Keratinocyte (primary cell): ENCODE measurements at regions not wholly inside any gene's neighbourhood (a gene's known extent, or its start where the extent isn't known, plus 50 kb on each side); places are given as distances from the start of the nearest gene placed in this dataset.

Experiments
- DNase-seq: peaks from one replicate; pipeline ENCODE4 v3.0.0-alpha.2; 2011; ENCODE audit warnings: low read depth, missing footprints, low spot score
- FAIRE-seq: peaks from 2 replicates; lab custom pipeline; 2011; peaks lifted over from hg19 to GRCh38; lab: Jason Lieb, UNC
- H2AFZ ChIP-seq: 2 replicates; pipeline ENCODE4 v1.6.0; 2012; ENCODE audit warnings: low read length, control low read depth, inconsistent platforms; ENCODE audit not compliant: control insufficient read depth
- H3K27ac ChIP-seq: 2 replicates; pipeline ENCODE4 v1.5.1; 2011; ENCODE audit warnings: low read length; ENCODE audit not compliant: control insufficient read depth, insufficient read depth
- H3K27me3 ChIP-seq: 3 replicates; pipeline ENCODE4 v1.6.0; 2011; ENCODE audit warnings: low read length; ENCODE audit not compliant: control insufficient read depth, insufficient read depth; ENCODE audit errors: extremely low read depth
- H3K36me3 ChIP-seq, 2 experiments: 2 replicates in 1 of 2; 3 replicates in 1 of 2; pipeline ENCODE4 v1.5.1; 2011; ENCODE audit warnings: low read length in 2 of 2, mild to moderate bottlenecking in 1 of 2; ENCODE audit not compliant: control insufficient read depth in 2 of 2, insufficient read depth in 2 of 2; ENCODE audit errors: extremely low read depth in 1 of 2
- H3K4me1 ChIP-seq: 3 replicates; pipeline ENCODE4 v1.5.1; 2011; ENCODE audit warnings: low read length; ENCODE audit not compliant: control insufficient read depth, insufficient read depth; ENCODE audit errors: extremely low read depth
- H3K4me2 ChIP-seq: 3 replicates; pipeline ENCODE4 v1.6.0; 2011; ENCODE audit warnings: low read depth, low read length; ENCODE audit not compliant: control insufficient read depth, insufficient read depth; ENCODE audit errors: extremely low read depth
- H3K4me3 ChIP-seq, 3 experiments: fragments of 200-600 bp in 1 of 3; sonication (generic) in 1 of 3; 2 replicates in 2 of 3; 3 replicates in 1 of 3; pipeline ENCODE4 v1.5.1; 2011 to 2016; ENCODE audit warnings: low read length in 3 of 3, mild to moderate bottlenecking in 3 of 3, control low read depth in 2 of 3, inconsistent platforms in 1 of 3, low read depth in 1 of 3, mixed read lengths in 1 of 3, mixed run types in 1 of 3, moderate library complexity in 1 of 3; ENCODE audit not compliant: control insufficient read depth in 2 of 3, insufficient read depth in 2 of 3; ENCODE audit errors: extremely low read depth in 1 of 3
- H3K79me2 ChIP-seq: 2 replicates; pipeline ENCODE4 v1.6.0; 2012; ENCODE audit warnings: low read length; ENCODE audit not compliant: control insufficient read depth, insufficient read depth
- H3K9ac ChIP-seq: 3 replicates; pipeline ENCODE4 v1.6.0; 2011; ENCODE audit warnings: low read length; ENCODE audit not compliant: control insufficient read depth, insufficient read depth; ENCODE audit errors: extremely low read depth
- H3K9me1 ChIP-seq: 3 replicates; pipeline ENCODE4 v1.6.0; 2011; ENCODE audit warnings: low read length; ENCODE audit not compliant: control insufficient read depth, insufficient read depth; ENCODE audit errors: extremely low read depth
- H3K9me3 ChIP-seq: 2 replicates; pipeline ENCODE4 v1.5.1; 2012; ENCODE audit warnings: low read depth, low read length; ENCODE audit not compliant: control insufficient read depth
- H4K20me1 ChIP-seq: 3 replicates; pipeline ENCODE4 v1.6.0; 2011; ENCODE audit warnings: low read length; ENCODE audit not compliant: control insufficient read depth, insufficient read depth; ENCODE audit errors: extremely low read depth
- EZH2 ChIP-seq: IDR thresholded peaks from one replicate; pipeline ENCODE4 v1.6.1; 2012; ENCODE audit warnings: inconsistent platforms, mild to moderate bottlenecking, low read length, moderate library complexity
- dilution Hi-C: fragments of 300-500 bp; cut with MboI; formaldehyde crosslinking; loops from one replicate; pipeline ENCODE4 v1.7.0; 2020; ENCODE audit warnings: low sequenced_read_pairs; ENCODE audit not compliant: extremely low pct_ligation_motif_present
- TF ChIP-seq, protein P1 (sequence below), 3 experiments: IDR thresholded peaks in 1 of 3; conservative IDR thresholded peaks in 1 of 3; optimal IDR thresholded peaks in 1 of 3; 2 replicates in 2 of 3; 3 replicates in 1 of 3; pipeline versions ENCODE3 to v1.5.1; 2011; ENCODE audit warnings: low read length in 3 of 3, mild to moderate bottlenecking in 3 of 3, moderate library complexity in 2 of 3, control low read depth in 1 of 3, inconsistent platforms in 1 of 3; ENCODE audit not compliant: insufficient read depth in 2 of 3; ENCODE audit errors: extremely low read depth in 1 of 3

DNA sequence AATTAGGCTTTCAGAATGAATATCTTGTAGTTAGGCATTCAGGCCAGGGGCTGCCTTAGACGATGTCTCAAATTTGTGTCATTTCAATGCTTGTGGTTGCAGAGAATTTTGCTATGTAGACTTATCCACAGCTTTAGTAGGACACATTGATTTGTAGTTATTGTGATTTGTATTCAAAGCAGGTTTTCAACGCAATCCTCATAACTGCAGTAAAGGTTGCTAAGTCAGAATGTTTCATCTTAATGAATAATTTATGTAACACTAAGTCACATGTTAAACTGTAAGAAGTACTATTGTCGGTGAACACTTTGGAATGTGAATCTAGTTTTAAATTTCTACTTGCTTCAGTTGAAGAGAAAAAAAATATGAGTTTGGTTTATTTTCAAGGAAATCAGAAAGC, 1117.2 kb upstream of the SPRY2 start:
- TF ChIP-seq, protein P1, sequence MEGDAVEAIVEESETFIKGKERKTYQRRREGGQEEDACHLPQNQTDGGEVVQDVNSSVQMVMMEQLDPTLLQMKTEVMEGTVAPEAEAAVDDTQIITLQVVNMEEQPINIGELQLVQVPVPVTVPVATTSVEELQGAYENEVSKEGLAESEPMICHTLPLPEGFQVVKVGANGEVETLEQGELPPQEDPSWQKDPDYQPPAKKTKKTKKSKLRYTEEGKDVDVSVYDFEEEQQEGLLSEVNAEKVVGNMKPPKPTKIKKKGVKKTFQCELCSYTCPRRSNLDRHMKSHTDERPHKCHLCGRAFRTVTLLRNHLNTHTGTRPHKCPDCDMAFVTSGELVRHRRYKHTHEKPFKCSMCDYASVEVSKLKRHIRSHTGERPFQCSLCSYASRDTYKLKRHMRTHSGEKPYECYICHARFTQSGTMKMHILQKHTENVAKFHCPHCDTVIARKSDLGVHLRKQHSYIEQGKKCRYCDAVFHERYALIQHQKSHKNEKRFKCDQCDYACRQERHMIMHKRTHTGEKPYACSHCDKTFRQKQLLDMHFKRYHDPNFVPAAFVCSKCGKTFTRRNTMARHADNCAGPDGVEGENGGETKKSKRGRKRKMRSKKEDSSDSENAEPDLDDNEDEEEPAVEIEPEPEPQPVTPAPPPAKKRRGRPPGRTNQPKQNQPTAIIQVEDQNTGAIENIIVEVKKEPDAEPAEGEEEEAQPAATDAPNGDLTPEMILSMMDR (optimal IDR thresholded peaks at IDR 0.05 in 1 of 3, IDR thresholded peaks at IDR 0.05 in 1 of 3, conservative IDR thresholded peaks at IDR 0.05 in 1 of 3; ENCODE audit: extremely low read depth in 1 of 3, insufficient read depth in 2 of 3, low read length in 3 of 3) = no peak
- no peak for TF ChIP-seq EZH2
- no peak for FAIRE-seq

GRCh38 chr13:81446441-81446840, 1105.5 kb upstream of the SPRY2 start:
- H3K9me3 ChIP-seq = no peaks in the 10 kb centered on the region
- no peak overlapping the region for H2AFZ ChIP-seq
- no peaks in the 10 kb centered on the region for H3K9me1 ChIP-seq
- H3K4me1 ChIP-seq = peaks cover 5% of the 10 kb centered on the region
- no peak for FAIRE-seq
- H3K79me2 ChIP-seq = no peaks in the 10 kb centered on the region
- H3K27ac ChIP-seq = no peak overlapping the region
- no peaks in the 10 kb centered on the region for H3K36me3 ChIP-seq
- no peak overlapping the region for H3K4me3 ChIP-seq
- H4K20me1 ChIP-seq = no peaks in the 10 kb centered on the region
- TF ChIP-seq, protein P1 (optimal IDR thresholded peaks at IDR 0.05 in 1 of 3, IDR thresholded peaks at IDR 0.05 in 1 of 3, conservative IDR thresholded peaks at IDR 0.05 in 1 of 3; ENCODE audit: extremely low read depth in 1 of 3, insufficient read depth in 2 of 3, low read length in 3 of 3) = no peak
- no peak for TF ChIP-seq EZH2
- peak overlapping the region; percentile 30 for H3K4me2 ChIP-seq
- no peak overlapping the region for H3K9ac ChIP-seq
- no peaks in the 10 kb centered on the region for H3K27me3 ChIP-seq
- no peak for DNase-seq
- dilution Hi-C loops = no loop called here

More for the DNA sequence above, 1117.2 kb upstream of the SPRY2 start:
- no peaks in the 10 kb centered on the region for H3K79me2 ChIP-seq
- H3K27ac ChIP-seq = no peak overlapping the region
- H3K4me2 ChIP-seq = no peak overlapping the region
- no peak overlapping the region for H3K4me3 ChIP-seq
- H3K9me1 ChIP-seq = no peaks in the 10 kb centered on the region
- no peaks in the 10 kb centered on the region for H3K9me3 ChIP-seq
- H3K27me3 ChIP-seq = no peaks in the 10 kb centered on the region
- H2AFZ ChIP-seq = no peak overlapping the region
- DNase-seq = no peak
- no peaks in the 10 kb centered on the region for H3K4me1 ChIP-seq
- H4K20me1 ChIP-seq = no peaks in the 10 kb centered on the region
- no peaks in the 10 kb centered on the region for H3K36me3 ChIP-seq
- no peak overlapping the region for H3K9ac ChIP-seq
- dilution Hi-C loops = no loop called here
